ENCODE measurements at regions not wholly inside any gene's neighbourhood (a gene's known extent, or its start where the extent isn't known, plus 50 kb on each side); places are given as distances from the start of the nearest gene placed in this dataset.

DNA sequence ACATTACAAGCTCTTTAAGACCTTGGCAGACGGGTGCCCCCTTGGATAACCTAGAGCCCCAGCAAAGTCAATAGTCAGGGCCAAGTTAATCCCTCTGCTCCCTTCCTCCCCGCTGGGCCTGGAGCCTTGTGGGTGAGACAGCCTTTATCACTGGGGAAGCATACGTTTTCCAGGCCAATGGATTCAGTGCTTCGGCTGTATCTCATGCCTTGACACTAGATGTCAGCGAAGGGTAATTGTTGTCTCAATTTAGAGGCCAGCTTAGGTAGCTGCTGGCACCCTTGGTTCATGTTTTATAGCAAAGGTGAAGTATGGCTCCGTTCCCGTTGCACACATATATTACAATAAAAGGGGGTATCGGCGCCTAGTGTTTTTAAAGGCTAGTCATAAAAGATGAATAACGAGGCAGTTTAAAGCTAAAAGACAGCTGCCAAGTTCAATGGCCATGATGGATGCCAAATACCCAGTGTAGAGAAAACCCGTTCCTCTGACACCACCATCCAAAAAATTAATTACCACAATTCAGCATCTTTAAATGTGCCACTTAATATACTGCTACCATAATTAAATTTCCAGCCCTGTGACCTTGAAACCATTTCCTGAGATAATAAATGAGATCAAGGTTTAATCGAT is 52.3 kb upstream of the BNIP2 start:
- Histone ChIP-seq H3K27ac (no peak overlapping the region), H3K4me3 (no peak overlapping the region), H3K36me3 (no peaks in the 10 kb centered on the region), H3K9me3 (no peaks in the 10 kb centered on the region), H3K27me3 (peaks cover 0 to 46% (median 29%) of the 10 kb centered on the region in 7 donors), H3K4me1 (no peaks in the 10 kb centered on the region)
- intact Hi-C loops (cut with DNase I): no loop called here
- TF ChIP-seq, protein P1, sequence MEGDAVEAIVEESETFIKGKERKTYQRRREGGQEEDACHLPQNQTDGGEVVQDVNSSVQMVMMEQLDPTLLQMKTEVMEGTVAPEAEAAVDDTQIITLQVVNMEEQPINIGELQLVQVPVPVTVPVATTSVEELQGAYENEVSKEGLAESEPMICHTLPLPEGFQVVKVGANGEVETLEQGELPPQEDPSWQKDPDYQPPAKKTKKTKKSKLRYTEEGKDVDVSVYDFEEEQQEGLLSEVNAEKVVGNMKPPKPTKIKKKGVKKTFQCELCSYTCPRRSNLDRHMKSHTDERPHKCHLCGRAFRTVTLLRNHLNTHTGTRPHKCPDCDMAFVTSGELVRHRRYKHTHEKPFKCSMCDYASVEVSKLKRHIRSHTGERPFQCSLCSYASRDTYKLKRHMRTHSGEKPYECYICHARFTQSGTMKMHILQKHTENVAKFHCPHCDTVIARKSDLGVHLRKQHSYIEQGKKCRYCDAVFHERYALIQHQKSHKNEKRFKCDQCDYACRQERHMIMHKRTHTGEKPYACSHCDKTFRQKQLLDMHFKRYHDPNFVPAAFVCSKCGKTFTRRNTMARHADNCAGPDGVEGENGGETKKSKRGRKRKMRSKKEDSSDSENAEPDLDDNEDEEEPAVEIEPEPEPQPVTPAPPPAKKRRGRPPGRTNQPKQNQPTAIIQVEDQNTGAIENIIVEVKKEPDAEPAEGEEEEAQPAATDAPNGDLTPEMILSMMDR (IDR thresholded peaks at IDR 0.05): peak in 3 of 9 donors; percentile 16 to 29 (median 16)
- DNase-seq (no peak), ATAC-seq (no peak)
- WGBS, 2 donors: 39 to 40% methylated on average over 12 of the region's 12 CpGs

- DNase-seq (no peak), ATAC-seq (no peak)
- TF ChIP-seq, protein P1 (IDR thresholded peaks at IDR 0.05): no peak
- Histone ChIP-seq H3K4me3 (no peak overlapping the region), H3K27ac (no peak overlapping the region), H3K9me3 (no peaks in the 10 kb centered on the region), H3K36me3 (no peaks in the 10 kb centered on the region), H3K4me1 (no peaks in the 10 kb centered on the region), H3K27me3 (peaks cover 0 to 43% (median 23%) of the 10 kb centered on the region in 7 donors)
- intact Hi-C loops (cut with DNase I): loop anchor here in 2 of 10 donors (1.0 to 10.0 kb wide), 2 partner anchors 23 to 445 kb away; no protein-coding TSS in a partner anchor
- 71 to 72% methylated on average over 15 of the region's 15 CpGs for WGBS, 2 donors
These were observed 50.6 kb upstream of the BNIP2 start for GRCh38 chr15:59739557-59740186.

Measured in heart right ventricle (tissue), 16 donors.